HuH-7.5 (cell line): ENCODE measurements at regions not wholly inside any gene's neighbourhood (a gene's known extent, or its start where the extent isn't known, plus 50 kb on each side); places are given as distances from the start of the nearest gene placed in this dataset.

Experiments used
- DNase-seq: peaks from one replicate; pipeline ENCODE4 v3.0.0; 2011; ENCODE audit warnings: low spot score

DNA sequence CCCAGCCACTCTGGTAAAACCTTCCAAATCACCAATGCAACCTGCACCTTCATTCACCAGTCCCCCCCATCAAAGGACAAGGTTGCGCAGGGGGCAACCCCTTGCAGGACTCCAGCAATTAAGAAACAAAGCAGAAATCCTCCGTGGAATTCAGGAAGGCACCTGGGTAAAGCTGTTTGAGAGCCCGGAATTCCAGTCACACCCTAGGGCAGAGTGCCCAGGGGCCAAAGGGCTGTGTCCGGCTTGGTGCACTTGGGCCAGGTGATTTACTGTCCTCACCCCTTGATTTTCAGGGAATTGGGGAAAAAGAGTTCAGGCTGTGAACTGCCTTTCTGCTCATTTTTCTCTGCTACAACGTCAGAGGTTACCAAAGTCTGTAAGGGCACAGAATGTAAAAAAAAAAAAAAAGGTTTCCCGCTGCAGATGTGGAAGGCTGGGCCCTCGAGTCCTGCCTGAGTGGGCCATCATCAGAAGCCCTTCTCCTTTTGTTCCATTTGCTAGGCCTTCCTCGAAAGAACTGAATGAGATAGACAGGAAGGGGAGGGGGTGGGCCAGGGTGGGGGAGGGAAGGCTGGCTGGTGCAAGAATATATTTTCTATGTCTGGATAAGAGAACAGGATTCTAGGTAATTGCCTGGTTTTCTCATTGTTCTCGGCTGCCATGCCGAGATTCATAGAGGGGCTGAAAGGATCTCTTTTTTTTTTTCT lies 266.5 kb upstream of the PSMD7 start:
- no peak for DNase-seq

DNA sequence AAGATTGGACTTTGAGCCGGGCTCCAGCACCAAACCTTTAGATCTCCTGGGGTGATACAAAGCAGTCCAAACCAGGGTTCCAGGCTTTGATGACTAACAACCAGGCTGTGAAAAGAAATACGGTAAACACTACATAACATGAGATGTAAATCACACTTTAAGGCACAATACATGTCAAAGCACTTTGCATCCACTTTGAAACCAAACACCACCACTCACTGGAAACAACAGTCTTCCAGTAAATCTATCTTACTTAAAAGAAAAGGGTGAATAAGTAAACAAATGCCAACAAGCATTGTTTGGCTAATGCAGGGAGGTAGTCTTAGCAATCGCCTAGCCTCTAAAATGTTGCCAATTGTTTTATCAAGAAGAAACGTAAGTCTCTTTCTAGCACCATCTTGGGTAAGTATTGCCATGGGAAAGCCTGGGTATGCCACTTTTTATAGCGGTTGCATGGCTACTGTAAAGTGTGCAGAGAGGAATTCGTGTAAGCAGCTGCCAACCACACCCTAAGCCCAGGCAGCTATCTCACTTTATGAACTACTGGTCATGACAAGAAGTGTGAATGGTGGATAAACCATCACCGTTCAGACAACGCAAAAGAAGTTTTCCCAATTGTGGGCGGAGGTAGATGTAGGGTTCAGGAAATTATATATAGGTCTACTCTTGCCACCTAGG lies 267.4 kb upstream of the PSMD7 start:
- no peak for DNase-seq

DNA sequence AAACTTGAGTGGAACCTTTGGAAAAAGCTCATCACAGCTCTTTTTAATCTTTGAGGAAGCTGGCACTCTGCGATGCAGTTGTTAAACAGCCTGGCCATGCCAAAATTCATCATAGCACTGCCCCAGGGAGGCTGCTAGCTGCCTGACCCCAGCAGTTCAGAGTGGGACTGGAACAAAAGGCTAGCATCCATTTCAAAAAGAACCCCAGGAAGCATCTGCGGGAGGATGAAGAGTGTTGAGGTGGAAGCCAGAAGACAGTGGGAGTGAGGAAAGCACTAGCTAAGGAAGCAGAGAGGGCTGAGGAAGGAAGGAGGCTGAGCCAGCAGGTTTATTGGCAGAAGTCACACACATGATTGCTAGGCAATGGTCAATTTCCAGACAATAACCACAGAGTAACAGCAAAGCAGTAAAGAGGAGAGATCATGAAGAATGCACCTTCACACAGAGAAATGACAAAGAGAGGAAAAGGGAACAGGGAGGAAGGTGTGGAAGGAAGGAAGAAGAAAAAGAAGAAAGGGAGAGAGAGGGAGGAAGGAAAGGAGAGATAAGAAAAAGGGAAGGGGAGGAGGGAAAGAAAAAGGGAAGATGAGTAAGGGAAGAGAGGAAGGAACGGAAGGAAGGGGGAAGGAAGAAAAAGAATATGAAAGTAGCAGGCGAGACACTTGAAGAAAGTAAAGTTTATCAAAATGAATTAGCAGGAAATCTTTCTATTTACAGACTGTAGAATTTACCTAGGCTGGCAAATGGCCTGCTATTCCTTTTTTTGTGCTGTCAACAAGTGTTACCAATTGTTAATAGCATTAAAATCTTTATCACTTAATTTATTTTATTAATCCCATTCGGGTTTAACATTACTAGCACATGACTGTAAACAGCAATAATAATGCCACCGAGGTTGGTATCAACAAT lies 270.0 kb upstream of the PSMD7 start:
- no peak for DNase-seq

DNA sequence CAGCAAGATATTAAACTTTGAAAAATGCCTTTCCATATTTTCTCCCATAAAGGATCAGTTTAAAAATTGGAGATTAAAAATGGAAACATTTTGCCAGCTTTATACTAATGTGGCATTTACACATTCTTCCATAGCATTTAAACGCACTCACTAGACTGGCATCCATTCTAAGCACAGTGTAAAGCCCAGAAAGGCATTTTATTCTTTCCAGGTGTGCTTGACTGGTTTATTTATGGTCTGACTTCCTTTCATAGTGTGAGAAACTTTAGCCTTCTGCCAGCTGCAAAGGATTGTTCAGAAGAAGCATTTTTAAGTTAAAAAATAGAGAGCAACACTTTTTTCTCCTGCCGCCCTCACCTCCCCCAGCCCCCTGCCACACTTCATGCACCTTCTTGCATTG lies 271.7 kb upstream of the PSMD7 start:
- no peak for DNase-seq

DNA sequence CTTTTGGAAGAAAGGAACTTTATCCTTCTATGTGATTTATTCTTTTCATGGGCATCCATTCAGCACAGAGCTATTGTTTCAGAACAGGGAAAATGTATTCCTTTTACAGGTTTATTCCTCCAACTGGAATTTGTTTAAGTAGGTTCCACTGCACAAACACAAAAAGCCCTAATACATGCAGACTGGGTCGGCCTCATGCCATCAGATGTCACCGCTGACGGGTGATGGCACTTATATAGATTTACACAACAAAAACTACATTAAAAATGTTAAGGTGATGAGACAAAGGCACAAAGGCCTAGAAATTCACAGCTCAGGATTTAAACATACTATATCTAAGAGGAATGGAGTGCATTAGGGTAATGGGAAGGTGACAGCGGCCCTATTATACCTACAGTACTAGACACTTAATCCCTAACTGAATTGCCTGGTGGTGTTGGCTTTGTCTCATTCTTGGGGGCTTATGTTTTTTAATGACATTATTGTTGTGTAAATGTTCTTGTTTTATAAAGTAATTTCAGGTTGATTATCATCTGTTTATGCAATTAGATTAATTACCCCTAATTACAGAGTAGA lies 276.4 kb upstream of the PSMD7 start:
- no peak for DNase-seq

DNA sequence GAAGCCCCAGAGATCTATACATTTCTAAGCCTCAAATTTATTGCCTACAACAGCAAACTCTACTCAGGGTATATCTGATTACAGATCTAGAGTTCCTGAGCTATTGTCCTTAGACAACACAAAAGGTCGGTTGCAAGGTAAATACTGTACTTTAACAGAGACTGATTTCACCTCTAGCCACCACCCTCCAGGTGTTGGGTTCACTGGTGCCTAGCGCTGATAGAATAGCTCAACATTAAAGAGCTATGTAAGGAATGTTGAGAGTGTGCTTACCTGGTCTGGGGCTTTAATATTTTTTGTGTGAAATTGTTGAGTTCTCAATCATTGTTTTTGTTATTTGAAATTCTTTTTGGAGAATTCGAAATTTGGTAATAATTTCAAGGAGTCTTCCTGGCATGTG lies 277.0 kb upstream of the PSMD7 start:
- no peak for DNase-seq

DNA sequence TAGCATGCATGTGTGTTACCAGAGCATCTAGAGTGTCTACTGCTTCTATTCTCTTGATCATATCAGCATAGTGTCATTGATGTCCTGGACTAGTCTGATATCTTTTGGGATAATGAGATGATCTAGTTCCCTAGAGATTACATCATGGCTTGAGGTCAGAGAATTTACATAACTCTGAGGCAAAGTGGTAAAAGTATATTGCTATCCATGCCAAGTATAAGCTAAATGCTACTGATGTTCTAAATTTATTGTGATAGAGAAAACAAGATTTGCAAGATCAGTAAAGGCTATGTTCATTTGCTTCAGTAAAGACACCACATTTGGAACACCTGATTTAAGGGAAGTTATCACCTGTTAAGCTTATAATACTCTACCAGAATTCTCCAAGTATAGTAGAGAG lies 280.7 kb upstream of the PSMD7 start:
- no peak for DNase-seq

DNA sequence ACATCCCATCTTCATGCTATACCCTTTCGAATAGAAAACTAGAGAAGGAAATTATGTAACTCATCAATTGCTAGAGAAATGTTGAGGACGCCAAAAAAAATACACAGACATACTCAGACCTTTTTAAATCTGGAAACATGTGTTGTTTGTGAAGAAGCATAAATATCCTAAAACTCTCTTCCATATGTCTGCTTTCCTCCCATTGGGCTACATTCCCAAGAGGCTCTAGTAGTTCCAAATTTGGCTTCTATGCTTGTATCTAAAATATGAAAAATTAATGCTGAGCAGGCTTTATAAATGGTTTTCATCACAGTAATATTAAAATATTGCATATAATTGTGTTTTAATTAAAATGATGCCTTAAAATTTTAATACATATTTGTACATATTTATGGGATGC lies 297.9 kb upstream of the PSMD7 start:
- no peak for DNase-seq

DNA sequence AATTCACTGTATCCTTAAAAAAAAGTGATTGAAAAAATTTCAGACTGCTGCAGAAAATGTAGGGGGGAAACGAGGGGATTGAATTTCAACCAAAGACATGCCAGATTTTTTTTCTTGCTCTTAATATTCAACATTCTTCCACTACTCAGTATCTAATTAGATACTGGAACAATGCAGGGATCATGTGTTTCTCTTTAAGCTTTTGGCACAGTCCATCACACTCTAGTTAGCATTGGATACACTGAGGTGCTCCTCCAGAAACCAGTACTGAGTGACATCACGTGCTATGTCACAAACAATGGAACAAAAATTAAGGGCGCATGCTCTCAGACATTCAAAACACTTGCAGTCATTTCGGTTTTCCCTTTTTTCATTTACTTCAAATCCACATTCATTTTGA lies 298.6 kb upstream of the PSMD7 start:
- no peak for DNase-seq

DNA sequence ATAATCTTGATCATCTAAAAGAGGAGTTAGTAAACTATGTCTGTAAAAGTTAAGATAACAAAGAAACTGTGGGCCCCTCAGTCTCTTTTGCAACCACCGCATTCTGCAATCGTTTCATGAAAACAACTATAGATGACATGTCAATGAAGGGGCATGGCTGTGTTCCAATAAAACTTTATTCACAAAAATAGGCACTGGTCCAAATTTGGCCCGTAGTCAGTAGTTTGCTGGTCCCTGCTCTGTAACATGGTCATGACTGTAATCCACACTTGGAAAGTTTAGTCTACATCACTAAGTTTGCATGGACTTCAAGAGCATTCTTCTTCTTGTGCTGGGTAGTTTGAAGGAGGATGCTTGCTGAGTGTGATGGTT lies 299.3 kb upstream of the PSMD7 start:
- DNase-seq = no peak

DNA sequence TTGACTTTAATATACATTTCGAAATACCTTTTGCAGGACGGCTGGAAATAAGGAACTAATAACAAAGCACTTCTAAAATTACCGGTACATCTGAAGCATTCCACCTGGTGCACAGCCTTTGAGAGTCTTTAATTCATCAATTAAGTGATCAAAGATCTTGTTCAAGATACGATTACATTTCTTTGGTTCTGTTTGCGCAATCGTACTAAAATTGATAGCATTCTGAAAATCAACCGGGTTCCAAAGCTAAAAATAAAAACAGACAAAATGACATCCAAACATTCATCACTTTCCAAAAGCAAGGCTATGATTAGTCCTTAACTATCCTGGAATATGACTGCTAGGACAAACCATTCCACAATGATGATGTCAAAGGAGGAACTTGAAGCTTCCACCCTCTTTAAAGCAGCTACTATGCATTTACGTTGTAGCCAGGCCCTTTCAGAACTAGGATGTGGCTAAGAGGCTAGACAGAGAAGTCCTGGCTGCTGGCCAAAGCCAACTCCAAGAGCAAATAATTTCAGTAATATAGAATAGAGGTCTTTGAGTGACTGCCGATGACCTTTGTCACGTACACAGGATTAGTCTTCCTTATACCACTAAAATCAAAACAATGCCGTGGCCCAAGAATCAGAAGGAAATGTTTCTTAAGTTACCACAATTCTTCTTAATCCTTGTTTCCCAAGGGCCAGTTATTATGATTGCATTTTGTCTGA lies 299.8 kb upstream of the PSMD7 start:
- no peak for DNase-seq

DNA sequence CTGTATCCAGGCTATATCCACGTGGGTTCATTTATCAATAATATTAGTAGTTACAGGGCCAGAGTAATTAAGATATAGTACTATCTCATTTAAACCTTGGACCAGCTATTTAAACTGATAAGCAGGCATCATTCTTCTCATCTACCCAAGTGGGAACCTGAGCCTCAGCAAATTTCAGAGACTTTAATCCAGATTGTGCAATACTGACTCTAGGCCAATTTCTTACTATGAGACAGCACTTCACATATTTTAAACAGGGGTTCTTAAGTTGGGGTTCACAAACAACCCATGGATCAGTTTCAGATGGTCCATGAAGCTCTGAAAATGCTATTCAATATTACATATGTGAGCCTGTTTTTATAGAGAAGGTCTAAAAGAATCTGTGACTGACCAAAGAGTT lies 302.7 kb upstream of the PSMD7 start:
- DNase-seq = no peak

DNA sequence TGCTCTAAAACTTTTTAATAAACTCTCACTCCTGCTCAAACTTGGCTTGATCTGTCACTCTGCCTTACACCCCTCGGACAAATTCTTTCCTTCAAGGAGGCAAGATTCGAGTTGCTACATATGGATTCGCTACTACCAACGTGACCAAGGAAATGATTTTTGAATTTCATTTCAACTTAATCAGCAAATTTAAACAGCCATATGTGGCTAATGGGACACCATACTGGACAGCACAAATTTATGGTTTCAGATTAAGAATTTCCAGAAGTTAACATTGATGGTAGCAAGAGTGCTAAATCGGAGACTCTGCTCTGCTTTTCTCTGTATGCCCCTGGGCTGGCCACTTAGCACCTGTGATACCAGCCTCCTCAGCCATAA lies 318.2 kb upstream of the PSMD7 start:
- DNase-seq = no peak

DNA sequence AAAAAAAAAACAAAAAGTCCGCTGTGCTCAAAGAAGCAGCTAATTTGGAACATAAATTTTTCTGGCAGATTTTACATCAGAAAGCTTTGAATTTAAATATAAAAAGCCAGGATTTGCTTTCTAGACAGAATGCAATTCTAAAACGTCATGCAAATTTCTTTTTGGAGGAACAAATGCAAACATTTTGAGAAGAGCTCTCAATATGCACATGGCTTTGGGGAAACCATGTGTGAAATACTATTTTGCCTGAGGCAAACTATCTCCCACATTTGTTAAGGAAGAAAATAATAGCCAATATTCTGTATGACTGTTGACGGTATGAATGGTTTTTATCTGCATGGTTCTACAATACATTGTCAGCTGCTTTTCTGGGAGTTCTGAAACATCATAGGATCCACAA lies 320.0 kb upstream of the PSMD7 start:
- DNase-seq = no peak

DNA sequence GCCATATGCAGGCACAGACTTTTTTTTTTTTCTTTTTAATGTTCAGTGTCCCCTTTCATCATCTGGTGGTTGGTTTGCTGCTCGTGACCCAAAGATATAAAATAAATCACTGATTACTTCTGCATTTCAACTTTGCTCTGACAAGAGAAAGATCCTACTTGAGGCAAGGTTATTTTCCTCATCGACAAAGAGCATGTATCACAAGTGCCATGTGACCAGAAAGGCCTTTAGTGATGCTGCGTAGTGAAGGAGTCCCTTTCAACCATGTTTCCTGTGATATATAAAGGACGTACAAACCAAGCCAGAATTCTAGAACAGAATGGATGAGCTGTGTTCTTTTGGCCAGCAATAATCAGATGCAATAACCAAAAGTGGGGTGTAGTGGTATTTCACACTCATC lies 323.4 kb upstream of the PSMD7 start:
- no peak for DNase-seq

DNA sequence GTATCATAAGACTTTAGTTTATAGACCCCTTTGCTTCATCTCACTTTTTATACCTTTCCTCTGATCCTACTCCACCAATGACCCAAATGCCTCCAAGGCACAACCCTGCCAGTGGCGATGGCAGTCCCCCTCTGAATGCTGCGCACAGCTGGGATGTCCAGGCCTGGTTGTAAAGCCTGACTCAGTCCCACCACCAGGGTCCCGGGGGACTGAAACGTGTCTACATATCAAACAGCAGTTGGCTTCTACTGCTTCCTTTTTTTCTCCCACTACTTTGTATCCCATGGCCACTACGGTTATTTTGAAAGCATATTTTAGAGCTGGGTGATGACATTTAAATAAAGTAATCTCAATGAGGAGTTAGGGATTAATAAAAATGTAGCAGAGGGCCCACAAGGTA lies 329.8 kb upstream of the PSMD7 start:
- no peak for DNase-seq

DNA sequence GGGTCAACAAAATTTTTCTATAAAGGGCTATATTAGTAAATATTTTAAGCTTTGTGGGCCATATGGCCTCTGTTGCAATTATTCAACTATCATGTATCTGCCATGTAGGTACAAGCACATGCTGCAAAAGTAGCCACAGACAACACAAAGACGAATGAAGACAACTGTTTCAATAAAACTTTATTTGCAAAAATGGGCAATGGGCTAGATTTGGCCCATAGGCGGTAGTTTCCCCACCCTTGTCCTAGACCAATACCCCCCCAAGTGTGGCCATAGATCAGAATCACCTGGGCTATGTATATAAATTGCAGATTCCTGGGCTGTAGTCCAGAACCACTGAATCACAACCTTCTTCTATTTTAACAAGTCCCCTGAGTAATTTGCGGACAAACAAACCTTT lies 331.0 kb upstream of the PSMD7 start:
- no peak for DNase-seq

DNA sequence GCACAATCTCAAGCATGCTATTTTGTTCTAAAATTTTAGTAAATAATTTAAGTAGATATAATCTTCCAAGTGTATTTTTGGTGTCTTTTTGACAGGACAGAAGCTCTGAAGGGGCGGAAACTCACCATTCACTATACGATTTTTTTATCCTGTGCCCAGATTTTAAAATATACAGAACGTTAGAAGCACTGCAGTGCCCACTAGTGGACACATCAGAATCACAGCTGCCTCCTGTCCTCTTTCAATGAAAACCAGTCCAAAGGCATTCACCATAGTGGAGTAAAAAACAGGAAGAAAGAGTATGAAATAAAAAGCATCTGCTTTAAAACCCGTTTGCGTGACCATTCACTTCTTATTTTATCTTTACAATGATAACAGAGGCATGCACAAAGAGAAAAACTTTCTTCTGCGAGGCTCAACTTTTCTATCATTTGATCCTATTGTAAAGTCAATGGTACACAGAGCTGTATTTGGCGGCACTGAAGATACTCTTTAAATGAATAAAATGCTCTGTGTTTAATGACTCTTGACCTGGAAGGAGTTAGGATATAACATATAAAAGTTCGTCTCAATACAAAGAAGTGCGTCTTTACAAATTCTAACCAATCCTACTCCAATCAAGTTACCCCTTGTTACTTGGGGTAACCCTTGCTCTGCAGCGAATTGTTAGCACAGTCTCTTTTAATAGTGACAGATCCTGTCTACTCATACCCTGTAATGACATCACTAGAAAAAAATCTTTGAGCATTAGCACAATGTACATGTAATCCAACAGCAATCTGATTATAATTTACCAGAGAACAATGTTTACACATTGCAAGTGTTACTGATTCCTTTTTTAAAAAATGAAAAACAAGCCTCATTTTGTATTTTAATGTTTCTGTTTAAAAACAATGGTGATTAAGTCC lies 339.8 kb upstream of the PSMD7 start:
- DNase-seq = peak; percentile 40

DNA sequence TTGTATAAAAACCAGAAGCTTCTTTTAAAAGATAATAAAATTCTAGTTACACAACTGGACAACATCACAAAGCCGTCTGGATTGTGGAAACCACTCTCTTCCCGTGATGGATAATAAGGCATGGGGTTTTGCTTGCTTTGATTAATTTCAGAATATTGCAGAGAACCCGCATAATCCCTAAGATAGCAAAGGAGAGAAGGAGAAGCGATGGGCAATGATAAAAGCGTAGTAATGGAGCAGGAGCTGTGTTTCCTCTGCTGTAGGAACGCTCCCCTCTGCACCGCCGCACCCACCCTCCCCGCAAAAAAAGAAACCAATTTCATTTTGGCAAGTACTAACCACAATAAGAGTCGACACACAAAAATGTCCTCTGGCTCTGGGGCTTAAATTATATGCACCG lies 340.9 kb upstream of the PSMD7 start:
- DNase-seq = no peak

DNA sequence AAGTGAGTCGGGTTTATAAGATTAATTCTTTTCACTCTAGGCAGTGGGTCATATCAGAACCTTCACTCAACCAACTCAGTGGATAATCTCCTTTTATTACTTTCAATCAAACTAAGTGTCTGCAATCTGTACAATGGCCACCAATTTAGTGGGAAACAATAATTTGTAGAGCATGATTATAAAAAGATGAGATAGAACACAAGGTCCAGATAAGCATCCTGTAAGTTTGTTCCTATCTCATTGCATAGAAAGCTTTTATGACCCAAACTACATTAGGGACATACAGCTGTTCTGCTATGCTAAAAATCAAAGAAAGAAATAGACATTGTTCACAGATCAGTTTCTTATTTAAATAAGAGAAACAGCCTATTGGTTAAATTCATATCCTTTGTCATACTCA lies 341.4 kb upstream of the PSMD7 start:
- no peak for DNase-seq

DNA sequence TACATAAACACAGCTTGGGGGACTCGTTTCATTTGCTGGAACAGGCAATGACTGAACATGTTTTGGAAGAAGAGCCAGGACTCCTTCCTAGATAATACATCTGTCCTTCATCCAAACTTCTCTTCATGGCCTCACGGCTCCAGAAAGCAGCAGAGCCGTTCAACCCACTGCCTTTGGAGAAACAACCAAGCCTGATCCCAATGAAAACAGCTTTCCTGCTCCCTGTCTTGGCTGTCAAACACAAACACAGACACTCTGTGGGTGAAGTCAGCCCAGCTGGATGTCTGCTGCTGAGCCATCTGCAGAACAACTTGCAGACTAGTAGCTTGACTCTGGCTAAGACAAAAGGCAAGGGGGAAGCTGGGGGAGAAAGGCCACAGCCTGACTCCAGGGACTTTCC lies 345.1 kb upstream of the PSMD7 start:
- DNase-seq = no peak
